Mesodermal cell (in vitro differentiated cells): ENCODE measurements at regions not wholly inside any gene's neighbourhood (a gene's known extent, or its start where the extent isn't known, plus 50 kb on each side); places are given as distances from the start of the nearest gene placed in this dataset.
"Not testable (repeated sequence)": the region's sequence is repeated elsewhere in the genome, so short reads cannot be mapped to it uniquely, and the experiment has no call there.

Experiments
- H3K27ac ChIP-seq: 2 replicates; pipeline ENCODE4 v1.7.0; 2013; ENCODE audit warnings: mild to moderate bottlenecking, low read depth, low read length, moderate library complexity; ENCODE audit not compliant: severe bottlenecking
- H3K36me3 ChIP-seq: 2 replicates; pipeline ENCODE4 v1.7.1; 2013; ENCODE audit warnings: mild to moderate bottlenecking, low read length, moderate library complexity; ENCODE audit not compliant: control insufficient read depth, insufficient read depth
- H3K4me1 ChIP-seq: one replicate; pipeline ENCODE4 v1.7.1; 2013; ENCODE audit warnings: mild to moderate bottlenecking, low read length; ENCODE audit not compliant: insufficient read depth, control insufficient read depth, poor library complexity, severe bottlenecking
- H3K4me3 ChIP-seq: 2 replicates; pipeline ENCODE4 v1.7.0; 2013; ENCODE audit warnings: low read length, control low read depth, mild to moderate bottlenecking; ENCODE audit not compliant: insufficient read depth, poor library complexity, severe bottlenecking; ENCODE audit errors: extremely low read depth
- H3K9me3 ChIP-seq: 2 replicates; pipeline ENCODE4 v1.7.1; 2013; ENCODE audit warnings: mild to moderate bottlenecking, low read length, moderate library complexity; ENCODE audit not compliant: control insufficient read depth
- WGBS, 2 experiments: methylation state at CpG; one replicate each; pipeline ENCODE4 v1.1.5; 2013; ENCODE audit warnings: missing lambda C conversion rate in 2 of 2; ENCODE audit not compliant: insufficient coverage in 2 of 2; 5-methylcytosine and 5-hydroxymethylcytosine counted together

GRCh38 chr3:8156138-8156537 is 345.5 kb upstream of the LMCD1 start:
- Histone ChIP-seq H3K36me3 (no peaks in the 10 kb centered on the region), H3K9me3 (no peaks in the 10 kb centered on the region), H3K4me1 (no peaks in the 10 kb centered on the region), H3K4me3 (no peak overlapping the region), H3K27ac (no peak overlapping the region)
- WGBS, 2 experiments = 64 to 75% methylated on average over 4 of the region's 6 CpGs

DNA sequence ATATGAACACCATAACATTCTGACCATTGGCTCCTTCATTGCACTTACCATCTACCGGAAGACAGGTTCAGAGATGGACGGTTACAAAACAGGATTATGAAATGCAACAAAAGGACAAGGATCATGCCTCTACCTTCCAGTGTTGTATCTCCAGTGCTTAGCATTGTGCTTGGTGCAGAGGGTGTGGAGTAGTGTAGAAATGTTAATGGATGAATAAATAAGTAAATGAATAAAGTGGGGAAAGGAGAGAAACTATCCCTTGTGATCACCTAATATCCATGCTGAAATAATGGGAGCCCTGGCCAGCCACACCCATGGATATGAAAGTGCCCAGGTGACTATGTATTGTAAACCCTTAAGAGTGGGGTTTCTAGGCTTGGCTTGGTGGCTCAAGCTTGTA is 344.8 kb upstream of the LMCD1 start:
- Histone ChIP-seq H3K4me1 (no peaks in the 10 kb centered on the region), H3K4me3 (no peak overlapping the region), H3K36me3 (no peaks in the 10 kb centered on the region), H3K27ac (no peak overlapping the region), H3K9me3 (no peaks in the 10 kb centered on the region)
- WGBS, 2 experiments = 80 to 100% methylated on average over 1 to 2 of the region's 2 CpGs

- no peak overlapping the region for H3K4me3 ChIP-seq
- no peak overlapping the region for H3K27ac ChIP-seq
- H3K36me3 ChIP-seq = no peaks in the 10 kb centered on the region
- H3K9me3 ChIP-seq = no peaks in the 10 kb centered on the region
- no peaks in the 10 kb centered on the region for H3K4me1 ChIP-seq
- WGBS, 2 experiments = 73 to 94% methylated on average over 2 to 3 of the region's 4 CpGs
Observed at GRCh38 chr3:8157640-8158039, 344.0 kb upstream of the LMCD1 start.

DNA sequence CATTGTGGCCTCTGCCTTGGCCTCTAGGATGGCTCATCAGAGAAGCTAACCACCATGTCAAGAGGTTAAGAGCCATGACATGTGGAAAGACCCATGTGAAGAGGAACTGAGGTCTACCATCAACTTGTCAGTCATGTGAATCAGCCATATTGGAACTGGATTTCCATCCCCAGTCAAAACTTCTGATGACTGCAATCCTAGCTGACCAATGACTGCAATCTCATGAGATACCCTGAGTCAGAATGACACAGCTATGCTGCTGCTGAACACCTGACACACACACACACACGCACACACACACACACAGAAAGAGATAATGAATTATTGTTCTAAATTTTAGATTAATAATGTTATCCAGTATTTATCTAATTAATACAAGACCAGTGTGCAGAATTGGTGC is 337.5 kb upstream of the LMCD1 start:
- H3K36me3 ChIP-seq = no peaks in the 10 kb centered on the region
- H3K27ac ChIP-seq = no peak overlapping the region
- H3K9me3 ChIP-seq = no peaks in the 10 kb centered on the region
- H3K4me1 ChIP-seq = no peaks in the 10 kb centered on the region
- WGBS, 2 experiments = no CpG with 5 or more reads among the region's 1 CpG
- H3K4me3 ChIP-seq = no peak overlapping the region

GRCh38 chr3:8166014-8166413 is 335.6 kb upstream of the LMCD1 start:
- no peak overlapping the region for H3K4me3 ChIP-seq
- WGBS, 2 experiments = 88% methylated on average over 1 of the region's 2 CpGs; no CpG with 5 or more reads in 1 of the 2 experiments
- H3K27ac ChIP-seq = no peak overlapping the region
- no peaks in the 10 kb centered on the region for H3K4me1 ChIP-seq
- no peaks in the 10 kb centered on the region for H3K36me3 ChIP-seq
- H3K9me3 ChIP-seq = no peaks in the 10 kb centered on the region

DNA sequence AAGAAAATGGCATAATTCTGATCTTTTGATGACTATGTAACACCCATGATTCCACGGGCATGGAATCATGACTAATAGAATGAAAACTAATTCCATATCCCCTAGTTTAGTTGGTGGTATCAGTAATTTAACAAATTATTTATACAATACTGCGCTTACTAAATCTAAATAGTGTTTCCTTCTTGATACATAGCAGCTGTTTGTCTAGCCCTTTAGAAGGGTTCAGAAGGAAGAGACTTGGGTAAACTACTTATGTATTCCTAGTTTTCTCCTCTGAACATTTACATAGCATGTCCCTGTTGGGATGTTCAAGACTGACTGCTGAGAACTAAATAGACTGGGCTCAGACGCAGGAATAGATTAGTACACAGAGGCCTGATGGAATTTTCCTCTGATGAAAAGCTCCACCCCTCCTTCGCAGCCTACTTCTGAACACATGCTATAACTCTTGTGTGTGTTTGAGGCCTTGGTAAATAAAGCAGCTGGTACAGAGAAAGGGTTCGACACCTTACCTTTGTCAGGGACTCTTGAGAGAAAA is 330.6 kb upstream of the LMCD1 start:
- no CpG with 5 or more reads among the region's 5 CpGs for WGBS, 2 experiments
- Histone ChIP-seq H3K4me3 (no peak overlapping the region), H3K9me3 (no peaks in the 10 kb centered on the region), H3K27ac (no peak overlapping the region), H3K4me1 (no peaks in the 10 kb centered on the region), H3K36me3 (no peaks in the 10 kb centered on the region)

DNA sequence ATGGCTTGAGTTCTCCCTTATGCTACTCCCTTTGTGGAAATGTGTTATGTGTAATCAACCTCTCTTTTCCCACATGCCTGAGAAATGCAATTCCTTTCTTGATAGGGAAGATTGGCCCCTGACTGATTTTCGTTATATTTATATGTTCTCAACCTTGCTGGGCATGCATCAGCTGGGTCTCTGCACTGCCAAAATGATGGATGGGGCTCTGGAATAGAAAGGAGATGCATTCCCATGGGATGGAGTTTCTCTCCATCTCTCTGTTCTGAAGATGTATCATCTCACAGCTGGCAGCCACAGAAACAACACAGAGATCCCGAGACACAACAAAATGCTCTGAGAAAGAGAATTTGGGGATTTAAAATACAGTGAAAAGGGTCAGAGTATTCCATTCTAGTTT is 327.7 kb upstream of the LMCD1 start:
- WGBS, 2 experiments = no CpG with 5 or more reads among the region's 2 CpGs
- H3K36me3 ChIP-seq = no peaks in the 10 kb centered on the region
- no peak overlapping the region for H3K27ac ChIP-seq
- no peak overlapping the region for H3K4me3 ChIP-seq
- no peaks in the 10 kb centered on the region for H3K9me3 ChIP-seq
- H3K4me1 ChIP-seq = no peaks in the 10 kb centered on the region

DNA sequence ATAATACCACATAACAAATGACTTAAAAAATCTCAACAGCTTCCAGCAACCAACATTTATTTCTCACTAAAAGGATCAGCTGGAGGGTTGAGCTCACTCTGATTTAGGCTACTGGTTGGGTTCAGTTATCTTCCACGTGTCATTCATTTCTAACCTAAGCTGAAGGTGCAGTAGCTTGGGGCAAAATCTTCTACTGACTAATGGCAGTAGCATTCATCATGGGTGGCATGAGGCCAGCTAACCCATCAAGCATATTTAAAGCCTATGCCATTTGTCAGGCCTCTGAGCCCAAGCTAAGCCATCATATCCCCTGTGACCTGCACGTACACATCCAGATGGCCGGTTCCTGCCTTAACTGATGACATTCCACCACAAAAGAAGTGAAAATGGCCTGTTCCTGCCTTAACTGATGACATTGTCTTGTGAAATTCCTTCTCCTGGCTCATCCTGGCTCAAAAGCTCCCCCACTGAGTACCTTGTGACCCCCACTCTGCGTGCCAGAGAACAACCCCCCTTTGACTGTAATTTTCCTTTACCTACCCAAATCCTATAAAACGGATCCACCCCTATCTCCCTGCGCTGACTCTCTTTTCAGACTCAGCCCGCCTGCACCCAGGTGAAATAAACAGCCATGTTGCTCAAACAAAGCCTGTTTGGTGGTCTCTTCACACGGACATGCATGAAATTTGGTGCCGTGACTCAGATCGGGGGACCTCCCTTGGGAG is 324.7 kb upstream of the LMCD1 start:
- WGBS, 2 experiments = 78 to 93% methylated on average over 4 to 6 of the region's 10 CpGs
- H3K4me3 ChIP-seq, H3K4me1 ChIP-seq, H3K9me3 ChIP-seq, H3K27ac ChIP-seq, H3K36me3 ChIP-seq: not testable (repeated sequence)

DNA sequence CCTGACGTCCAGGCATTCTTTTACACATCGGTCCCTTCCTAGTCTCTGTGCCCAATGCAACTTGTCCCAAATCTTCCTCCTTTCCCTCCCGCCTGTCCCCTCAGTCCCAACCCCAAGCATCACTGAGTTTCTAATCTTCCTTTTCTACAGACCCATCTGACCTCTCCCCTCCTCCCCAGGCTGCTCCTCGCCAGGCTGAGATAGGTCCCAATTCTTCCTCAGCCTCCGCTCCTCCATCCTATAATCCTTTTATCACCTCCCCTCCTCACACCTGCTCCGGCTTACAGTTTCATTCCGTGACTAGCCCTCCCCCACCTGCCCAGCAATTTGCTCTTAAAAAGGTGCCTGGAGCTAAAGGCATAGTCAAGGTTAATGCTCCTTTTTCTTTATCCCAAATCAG is 323.1 kb upstream of the LMCD1 start:
- not testable (repeated sequence) for H3K4me1 ChIP-seq, H3K9me3 ChIP-seq, H3K4me3 ChIP-seq, H3K27ac ChIP-seq, H3K36me3 ChIP-seq
- 43 to 73% methylated on average over 2 to 5 of the region's 7 CpGs for WGBS, 2 experiments

DNA sequence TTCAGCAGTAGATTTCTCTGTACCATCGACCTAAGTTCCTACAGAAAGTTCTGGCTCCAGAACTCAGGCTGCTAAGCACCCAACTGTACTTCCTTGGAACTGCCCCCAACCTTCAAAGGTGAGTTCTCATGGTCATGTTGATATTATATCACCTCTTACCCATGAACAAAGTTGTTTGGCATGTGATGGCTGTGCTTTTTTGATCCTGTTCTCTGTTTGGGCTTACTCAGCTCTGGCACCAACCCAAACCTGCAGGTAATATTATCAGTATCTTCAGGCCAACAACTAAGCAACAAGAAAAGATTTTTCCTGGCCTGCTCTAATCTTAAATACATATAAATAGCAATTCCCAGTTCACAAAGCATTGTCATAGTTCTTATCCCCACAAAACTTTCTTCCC is 318.7 kb upstream of the LMCD1 start:
- Histone ChIP-seq H3K27ac (no peak overlapping the region), H3K4me1 (no peaks in the 10 kb centered on the region), H3K4me3 (no peak overlapping the region), H3K36me3 (no peaks in the 10 kb centered on the region), H3K9me3 (no peaks in the 10 kb centered on the region)
- WGBS, 2 experiments = no CpG with 5 or more reads among the region's 1 CpG

GRCh38 chr3:8183627-8184026 is 318.0 kb upstream of the LMCD1 start:
- WGBS, 2 experiments = 91 to 96% methylated on average over 3 of the region's 3 CpGs

More at GRCh38 chr3:8183627-8184026, 318.0 kb upstream of the LMCD1 start:
- Histone ChIP-seq H3K4me3 (no peak overlapping the region), H3K9me3 (no peaks in the 10 kb centered on the region), H3K36me3 (no peaks in the 10 kb centered on the region), H3K4me1 (no peaks in the 10 kb centered on the region), H3K27ac (no peak overlapping the region)
